Naive thymus-derived CD4-positive, alpha-beta T cell (primary cell): ENCODE measurements at regions not wholly inside any gene's neighbourhood (a gene's known extent, or its start where the extent isn't known, plus 50 kb on each side); places are given as distances from the start of the nearest gene placed in this dataset.

Experiments used
- ATAC-seq: fragments of 150-1000 bp; cut with Tn5 transposase; 2 replicates; pipeline ENCODE4 v1.10.0; 2021; ENCODE audit warnings: mild to moderate bottlenecking, moderate library complexity
- CTCF ChIA-PET: fragments of 350-600 bp; sonication (Branson Sonifier 250); formaldehyde crosslinking; loops from one replicate; lab custom pipeline; 2021; ENCODE audit warnings: antibody characterized with exemption; lab: Charles Lee
- POLR2A ChIA-PET: fragments of 350-600 bp; sonication (Branson Sonifier 250); formaldehyde crosslinking; loops from one replicate; lab custom pipeline; 2021; ENCODE audit warnings: antibody characterized with exemption, inconsistent platforms; lab: Charles Lee
- DNase-seq, 9 donors: peaks; one replicate each; pipeline versions ENCODE4 v3.0.0 to v3.0.0-alpha.2; 2020 to 2022; ENCODE audit warnings: mixed read lengths in 1 of 9
- H3K27ac ChIP-seq: one replicate; pipeline ENCODE4 v1.7.0; 2013; ENCODE audit warnings: mild to moderate bottlenecking, low read depth, low read length, moderate library complexity
- H3K27me3 ChIP-seq, 2 donors: one replicate each; pipeline ENCODE4 v1.7.0; 2013; ENCODE audit warnings: low read length in 2 of 2, mild to moderate bottlenecking in 2 of 2, moderate library complexity in 2 of 2; ENCODE audit not compliant: control insufficient read depth in 2 of 2, insufficient read depth in 2 of 2
- H3K36me3 ChIP-seq, 3 experiments: 1 replicate in 2 of 3; 2 replicates in 1 of 3; pipeline ENCODE4 v1.7.0; 2013; ENCODE audit warnings: low read length in 3 of 3, mild to moderate bottlenecking in 3 of 3, moderate library complexity in 1 of 3; ENCODE audit not compliant: insufficient read depth in 3 of 3, control insufficient read depth in 2 of 3
- H3K4me1 ChIP-seq, 2 donors: one replicate each; pipeline ENCODE4 v1.7.0; 2013; ENCODE audit warnings: low read length in 2 of 2, mild to moderate bottlenecking in 2 of 2, moderate library complexity in 1 of 2; ENCODE audit not compliant: control insufficient read depth in 2 of 2, insufficient read depth in 2 of 2
- H3K4me3 ChIP-seq: 2 replicates; pipeline ENCODE4 v1.7.0; 2013; ENCODE audit warnings: mild to moderate bottlenecking, low read length
- H3K9me3 ChIP-seq, 3 experiments: 1 replicate in 2 of 3; 2 replicates in 1 of 3; pipeline ENCODE4 v1.7.0; 2013; ENCODE audit warnings: low read length in 3 of 3; ENCODE audit not compliant: control insufficient read depth in 2 of 3
- H3K27ac Mint-ChIP-seq, 9 donors: one replicate each; pipeline ENCODE4 v1.8.0; 2020 to 2022; ENCODE audit warnings: mixed read lengths in 9 of 9, mild to moderate bottlenecking in 8 of 9, moderate library complexity in 5 of 9, inconsistent platforms in 2 of 9
- H3K27me3 Mint-ChIP-seq, 5 donors: one replicate each; pipeline ENCODE4 v1.8.0; 2021 to 2022; ENCODE audit warnings: mixed read lengths in 5 of 5, mild to moderate bottlenecking in 1 of 5
- H3K36me3 Mint-ChIP-seq, 5 donors: one replicate each; pipeline ENCODE4 v1.8.0; 2020 to 2022; ENCODE audit warnings: mixed read lengths in 5 of 5, mild to moderate bottlenecking in 3 of 5, inconsistent platforms in 1 of 5
- H3K4me1 Mint-ChIP-seq, 7 donors: one replicate each; pipeline ENCODE4 v1.8.0; 2020 to 2022; ENCODE audit warnings: mixed read lengths in 7 of 7, mild to moderate bottlenecking in 3 of 7, inconsistent platforms in 1 of 7
- H3K4me3 Mint-ChIP-seq, 10 donors: one replicate each; pipeline ENCODE4 v1.8.0; 2020 to 2022; ENCODE audit warnings: mild to moderate bottlenecking in 10 of 10, mixed read lengths in 10 of 10, moderate library complexity in 6 of 10, inconsistent platforms in 2 of 10
- H3K9me3 Mint-ChIP-seq, 11 donors: one replicate each; pipeline ENCODE4 v1.8.0; 2020 to 2022; ENCODE audit warnings: mixed read lengths in 11 of 11, mild to moderate bottlenecking in 4 of 11, inconsistent platforms in 1 of 11, moderate library complexity in 1 of 11
- intact Hi-C, 2 donors: fragments of 100-400 bp; cut with micrococcal nuclease; formaldehyde crosslinking; loops; one replicate each; pipeline ENCODE4 v1.15.1; 2023

DNA sequence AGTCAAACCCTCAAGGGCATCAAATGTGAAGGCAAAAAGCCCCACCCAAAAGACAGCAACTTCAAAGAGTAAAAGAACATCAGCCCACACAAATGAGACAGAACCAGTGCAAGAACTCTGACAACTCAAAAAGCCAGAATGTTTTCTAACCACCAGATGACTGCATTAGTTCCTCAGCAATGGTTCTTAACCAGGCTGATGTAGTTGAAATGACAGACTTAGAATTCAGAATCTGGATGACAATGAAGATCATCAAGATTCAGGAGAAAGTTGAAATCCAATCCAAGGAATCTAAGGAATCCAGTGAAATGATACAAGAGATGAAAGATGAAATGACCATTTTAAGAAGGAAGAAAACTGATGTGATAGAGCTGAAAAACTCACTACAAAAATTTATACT lies 339.7 kb downstream of the KIF4B start:
- ChIA-PET CTCF (no interaction called here), POLR2A (no interaction called here)
- Histone ChIP-seq H3K4me3 (no peak overlapping the region), H3K4me1 (no peaks in the 10 kb centered on the region), H3K9me3 (peaks cover 0 to 8% (median 0%) of the 10 kb centered on the region in 3 experiments), H3K27me3 (no peaks in the 10 kb centered on the region), H3K36me3 (no peaks in the 10 kb centered on the region), H3K27ac (no peak overlapping the region)
- no peak for DNase-seq
- H3K4me1 Mint-ChIP-seq = no peaks in the 10 kb centered on the region
- intact Hi-C loops = no loop called here
- no peak overlapping the region for H3K4me3 Mint-ChIP-seq
- H3K27ac Mint-ChIP-seq = no peak overlapping the region
- peaks cover 0 to 6% (median 0%) of the 10 kb centered on the region in 5 donors for H3K36me3 Mint-ChIP-seq
- no peak for ATAC-seq
- peaks cover 0 to 5% (median 0%) of the 10 kb centered on the region in 5 donors for H3K27me3 Mint-ChIP-seq
- peaks cover 6 to 47% (median 24%) of the 10 kb centered on the region in 11 donors for H3K9me3 Mint-ChIP-seq

DNA sequence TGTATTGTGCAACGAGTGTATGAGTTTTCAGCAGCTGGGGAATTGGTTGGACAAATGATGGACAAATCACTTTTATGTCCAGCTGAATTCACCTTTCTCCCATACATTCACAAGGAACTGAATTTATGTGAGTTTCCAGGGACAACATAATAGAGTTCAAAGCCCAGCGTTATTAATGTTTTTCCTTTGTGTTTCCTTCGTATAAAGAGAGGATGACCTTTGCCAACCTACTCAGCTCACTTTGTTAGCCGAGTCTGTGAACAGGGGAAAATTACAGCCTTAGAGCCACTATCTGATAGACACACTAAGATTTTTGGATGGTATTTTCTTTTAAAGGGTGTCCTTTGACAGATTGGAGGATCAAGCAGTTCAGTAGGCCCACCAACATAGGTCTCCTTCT lies 352.5 kb downstream of the KIF4B start:
- no peak overlapping the region for H3K4me3 Mint-ChIP-seq
- H3K4me1 Mint-ChIP-seq = no peaks in the 10 kb centered on the region
- Histone ChIP-seq H3K36me3 (no peaks in the 10 kb centered on the region), H3K27me3 (no peaks in the 10 kb centered on the region), H3K4me3 (no peak overlapping the region), H3K9me3 (no peaks in the 10 kb centered on the region), H3K27ac (no peak overlapping the region), H3K4me1 (no peaks in the 10 kb centered on the region)
- CTCF ChIA-PET = no interaction called here
- H3K27ac Mint-ChIP-seq = no peak overlapping the region
- no peaks in the 10 kb centered on the region for H3K36me3 Mint-ChIP-seq
- no peak for ATAC-seq
- intact Hi-C loops = no loop called here
- DNase-seq = no peak
- POLR2A ChIA-PET = no interaction called here
- H3K9me3 Mint-ChIP-seq = peaks cover 0 to 5% (median 0%) of the 10 kb centered on the region in 11 donors
- no peaks in the 10 kb centered on the region for H3K27me3 Mint-ChIP-seq

DNA sequence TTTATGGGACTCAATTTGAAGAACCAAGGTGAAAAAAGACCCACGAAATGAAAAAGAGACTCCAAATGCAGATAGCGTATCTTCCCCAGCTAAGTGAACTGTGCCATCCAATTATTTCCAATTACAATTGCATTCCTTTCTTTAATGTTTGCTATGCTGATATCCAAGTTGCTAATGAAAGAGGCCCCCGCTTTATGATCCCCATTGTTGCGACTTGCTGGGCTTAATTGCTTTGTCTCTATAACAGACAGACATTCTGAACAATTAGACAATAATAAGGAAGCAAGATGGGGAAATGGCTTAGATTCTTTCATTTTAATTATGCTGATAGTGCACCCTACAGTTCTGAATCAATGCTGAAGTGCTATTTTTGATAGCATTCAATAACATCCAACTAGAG lies 354.3 kb downstream of the KIF4B start:
- Mint-ChIP-seq H3K27me3 (no peaks in the 10 kb centered on the region), H3K27ac (no peak overlapping the region), H3K4me3 (no peak overlapping the region), H3K4me1 (no peaks in the 10 kb centered on the region), H3K36me3 (no peaks in the 10 kb centered on the region), H3K9me3 (peaks cover 0 to 9% (median 2%) of the 10 kb centered on the region in 11 donors)
- Histone ChIP-seq H3K9me3 (no peaks in the 10 kb centered on the region), H3K4me3 (no peak overlapping the region), H3K27ac (no peak overlapping the region), H3K27me3 (no peaks in the 10 kb centered on the region), H3K4me1 (no peaks in the 10 kb centered on the region), H3K36me3 (no peaks in the 10 kb centered on the region)
- no peak for DNase-seq
- ATAC-seq = no peak
- ChIA-PET POLR2A (no interaction called here), CTCF (no interaction called here)
- intact Hi-C loops = no loop called here

DNA sequence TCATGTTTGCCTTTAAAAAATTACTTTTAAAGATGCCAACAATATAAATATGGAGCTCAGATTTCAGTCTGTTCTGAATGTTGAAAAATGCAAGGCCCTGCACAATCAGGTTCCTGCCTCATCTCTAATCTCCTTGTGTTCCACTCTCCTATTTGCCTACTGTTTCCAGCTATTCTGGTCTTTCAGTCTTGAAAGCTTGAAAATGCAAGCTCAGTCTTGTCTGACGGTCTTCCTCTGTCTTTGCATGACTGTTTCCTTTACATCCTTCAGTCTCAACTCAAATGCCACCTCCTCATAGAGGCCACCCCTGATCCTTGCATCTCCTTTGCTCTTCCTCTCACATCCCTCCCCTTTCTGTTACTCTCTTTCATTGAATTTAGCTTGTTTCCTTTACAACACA lies 354.9 kb downstream of the KIF4B start:
- Mint-ChIP-seq H3K27me3 (no peaks in the 10 kb centered on the region), H3K27ac (no peak overlapping the region), H3K4me3 (no peak overlapping the region), H3K36me3 (no peaks in the 10 kb centered on the region), H3K9me3 (peaks cover 0 to 9% (median 3%) of the 10 kb centered on the region in 11 donors), H3K4me1 (no peaks in the 10 kb centered on the region)
- Histone ChIP-seq H3K4me3 (no peak overlapping the region), H3K9me3 (no peaks in the 10 kb centered on the region), H3K36me3 (no peaks in the 10 kb centered on the region), H3K27ac (no peak overlapping the region), H3K4me1 (no peaks in the 10 kb centered on the region), H3K27me3 (no peaks in the 10 kb centered on the region)
- ChIA-PET CTCF (no interaction called here), POLR2A (no interaction called here)
- intact Hi-C loops = no loop called here
- no peak for DNase-seq
- ATAC-seq = no peak

DNA sequence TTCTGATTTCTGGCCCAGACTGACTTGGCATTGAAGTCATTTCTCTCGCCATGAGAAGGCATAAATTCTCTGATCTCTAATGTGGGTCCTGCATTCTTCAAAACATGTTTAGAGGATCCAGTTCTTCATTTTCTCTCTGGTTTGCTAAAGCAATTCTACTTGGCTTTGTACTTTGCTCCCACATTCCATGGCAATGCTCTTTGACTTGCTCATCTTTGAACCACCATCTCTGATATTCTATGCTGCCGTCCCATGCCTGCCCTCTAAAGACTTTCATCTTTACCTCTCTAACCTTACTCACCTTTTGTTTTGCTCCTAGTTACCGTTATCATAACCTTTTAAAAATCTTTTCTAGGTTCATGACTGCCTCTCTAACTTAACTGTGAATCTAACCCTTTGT lies 366.9 kb downstream of the KIF4B start:
- DNase-seq (no peak), ATAC-seq (no peak)
- Histone ChIP-seq H3K36me3 (no peaks in the 10 kb centered on the region), H3K27ac (no peak overlapping the region), H3K9me3 (no peaks in the 10 kb centered on the region), H3K4me1 (no peaks in the 10 kb centered on the region), H3K4me3 (no peak overlapping the region), H3K27me3 (no peaks in the 10 kb centered on the region)
- CTCF ChIA-PET = no interaction called here
- POLR2A ChIA-PET = no interaction called here
- intact Hi-C loops = no loop called here
- peaks cover 0 to 1% (median 0%) of the 10 kb centered on the region in 7 donors for H3K4me1 Mint-ChIP-seq
- peaks cover 0 to 6% (median 2%) of the 10 kb centered on the region in 11 donors for H3K9me3 Mint-ChIP-seq
- no peak overlapping the region for H3K4me3 Mint-ChIP-seq
- H3K27me3 Mint-ChIP-seq = peaks cover 0 to 4% (median 3%) of the 10 kb centered on the region in 5 donors
- no peak overlapping the region for H3K27ac Mint-ChIP-seq
- H3K36me3 Mint-ChIP-seq = no peaks in the 10 kb centered on the region

- no peak overlapping the region for H3K27ac ChIP-seq
- H3K4me3 Mint-ChIP-seq = no peak overlapping the region
- no peak for DNase-seq
- no peaks in the 10 kb centered on the region for H3K4me1 ChIP-seq
- H3K27me3 ChIP-seq = no peaks in the 10 kb centered on the region
- H3K9me3 ChIP-seq = no peaks in the 10 kb centered on the region
- H3K27me3 Mint-ChIP-seq = peaks cover 0 to 4% (median 3%) of the 10 kb centered on the region in 5 donors
- H3K36me3 ChIP-seq = no peaks in the 10 kb centered on the region
- no peak for ATAC-seq
- CTCF ChIA-PET = no interaction called here
- no peaks in the 10 kb centered on the region for H3K36me3 Mint-ChIP-seq
- H3K4me3 ChIP-seq = no peak overlapping the region
- H3K4me1 Mint-ChIP-seq = peaks cover 0 to 1% (median 0%) of the 10 kb centered on the region in 7 donors
- POLR2A ChIA-PET = no interaction called here
- H3K9me3 Mint-ChIP-seq = peaks cover 0 to 7% (median 2%) of the 10 kb centered on the region in 11 donors
- intact Hi-C loops = no loop called here
- no peak overlapping the region for H3K27ac Mint-ChIP-seq
Observed at GRCh38 chr5:155381654-155382053, 368.1 kb downstream of the KIF4B start.

DNA sequence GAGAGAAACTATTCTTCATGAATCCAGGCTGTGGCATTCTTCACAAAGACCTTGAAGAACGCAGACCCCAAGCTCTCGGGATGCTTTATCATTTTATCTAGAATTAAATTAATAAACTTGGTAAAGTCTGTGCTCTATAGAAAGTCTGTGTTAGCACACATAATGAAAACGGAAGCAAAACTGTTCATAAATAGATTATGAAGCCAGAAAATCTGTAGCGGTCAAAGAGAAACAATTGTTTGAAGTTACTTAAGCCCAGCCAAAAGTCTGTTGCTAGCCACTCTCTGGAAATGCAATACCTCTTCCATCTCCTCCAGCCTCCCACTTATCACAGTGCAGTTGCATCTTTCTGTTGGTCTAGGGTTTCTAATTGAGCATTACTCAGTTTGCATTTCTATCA lies 375.9 kb downstream of the KIF4B start:
- peaks cover 0 to under 1% (median 0%) of the 10 kb centered on the region in 5 donors for H3K27me3 Mint-ChIP-seq
- H3K27ac Mint-ChIP-seq = no peak overlapping the region
- Histone ChIP-seq H3K4me1 (no peaks in the 10 kb centered on the region), H3K27me3 (no peaks in the 10 kb centered on the region), H3K27ac (no peak overlapping the region), H3K4me3 (no peak overlapping the region), H3K36me3 (no peaks in the 10 kb centered on the region), H3K9me3 (no peaks in the 10 kb centered on the region)
- ChIA-PET POLR2A (no interaction called here), CTCF (no interaction called here)
- no peak overlapping the region for H3K4me3 Mint-ChIP-seq
- H3K36me3 Mint-ChIP-seq = no peaks in the 10 kb centered on the region
- ATAC-seq (no peak), DNase-seq (no peak)
- intact Hi-C loops = no loop called here
- peaks cover 0 to 7% (median 0%) of the 10 kb centered on the region in 11 donors for H3K9me3 Mint-ChIP-seq
- peaks cover 0 to 1% (median 0%) of the 10 kb centered on the region in 7 donors for H3K4me1 Mint-ChIP-seq
